ENCODE measurements at regions not wholly inside any gene's neighbourhood (a gene's known extent, or its start where the extent isn't known, plus 50 kb on each side); places are given as distances from the start of the nearest gene placed in this dataset.

GRCh38 chr9:36728651-36729520 lies 156.2 kb downstream of the MELK start:
- peak; percentile 62 for DNase-seq
- Histone ChIP-seq H3K9me3 (no peaks in the 10 kb centered on the region), H3K27me3 (no peaks in the 10 kb centered on the region), H3K4me3 (no peak overlapping the region), H3K36me3 (no peaks in the 10 kb centered on the region)

- Histone ChIP-seq H3K36me3 (no peaks in the 10 kb centered on the region), H3K9me3 (no peaks in the 10 kb centered on the region), H3K27me3 (no peaks in the 10 kb centered on the region), H3K4me3 (no peak overlapping the region)
- DNase-seq, result no peak
Observed at GRCh38 chr9:36729906-36730305, 157.2 kb downstream of the MELK start.

- Histone ChIP-seq H3K36me3 (no peaks in the 10 kb centered on the region), H3K27me3 (no peaks in the 10 kb centered on the region), H3K9me3 (no peaks in the 10 kb centered on the region), H3K4me3 (no peak overlapping the region)
- DNase-seq, result no peak
Observed at GRCh38 chr9:36730414-36730813, 157.7 kb downstream of the MELK start.

- Histone ChIP-seq H3K27me3 (no peaks in the 10 kb centered on the region), H3K9me3 (no peaks in the 10 kb centered on the region), H3K4me3 (no peak overlapping the region), H3K36me3 (no peaks in the 10 kb centered on the region)
- peak; percentile 24 for DNase-seq
Observed at GRCh38 chr9:36731068-36731956, 158.6 kb downstream of the MELK start.

- Histone ChIP-seq H3K27me3 (no peaks in the 10 kb centered on the region), H3K36me3 (no peaks in the 10 kb centered on the region), H3K9me3 (no peaks in the 10 kb centered on the region), H3K4me3 (no peak overlapping the region)
- DNase-seq, result no peak
Observed at GRCh38 chr9:36734737-36735136, 162.0 kb downstream of the MELK start.

- no peak for DNase-seq
- H3K27me3 ChIP-seq, result no peaks in the 10 kb centered on the region
- no peak overlapping the region for H3K4me3 ChIP-seq
- H3K36me3 ChIP-seq, result no peaks in the 10 kb centered on the region
- no peaks in the 10 kb centered on the region for H3K9me3 ChIP-seq
Observed at GRCh38 chr9:36736648-36737047, 164.0 kb downstream of the MELK start.

GRCh38 chr9:36738318-36738976 lies 165.8 kb downstream of the MELK start:
- DNase-seq, result peak; percentile 42
- H3K4me3 ChIP-seq, result no peak overlapping the region

GRCh38 chr9:36739373-36740116 lies 166.8 kb downstream of the MELK start:
- Histone ChIP-seq H3K9me3 (no peaks in the 10 kb centered on the region), H3K36me3 (no peaks in the 10 kb centered on the region), H3K27me3 (peaks cover 7% of the 10 kb centered on the region), H3K4me3 (no peak overlapping the region)
- DNase-seq, result no peak

More at GRCh38 chr9:36738318-36738976, 165.8 kb downstream of the MELK start:
- Histone ChIP-seq H3K27me3 (0 out of 2 replicates have a peak, but pooled peaks cover 3% of the 10 kb centered on the region), H3K9me3 (no peaks in the 10 kb centered on the region), H3K36me3 (no peaks in the 10 kb centered on the region)

GRCh38 chr9:36742264-36742663 lies 169.6 kb downstream of the MELK start:
- H3K36me3 ChIP-seq, result no peaks in the 10 kb centered on the region
- peaks cover 24% of the 10 kb centered on the region for H3K27me3 ChIP-seq
- H3K9me3 ChIP-seq, result no peaks in the 10 kb centered on the region
- no peak overlapping the region for H3K4me3 ChIP-seq
- DNase-seq, result no peak

GRCh38 chr9:36744678-36745077 lies 172.0 kb downstream of the MELK start:
- Histone ChIP-seq H3K36me3 (no peaks in the 10 kb centered on the region), H3K27me3 (peaks cover 44% of the 10 kb centered on the region)
- no peak for DNase-seq

GRCh38 chr9:36745977-36746376 lies 173.3 kb downstream of the MELK start:
- peaks cover 57% of the 10 kb centered on the region for H3K27me3 ChIP-seq
- H3K4me3 ChIP-seq, result no peak overlapping the region
- peaks cover 3% of the 10 kb centered on the region; the same call in 1 of the 2 replicates for H3K9me3 ChIP-seq
- H3K36me3 ChIP-seq, result no peaks in the 10 kb centered on the region
- DNase-seq, result no peak

More at GRCh38 chr9:36744678-36745077, 172.0 kb downstream of the MELK start:
- Histone ChIP-seq H3K9me3 (peaks cover 3% of the 10 kb centered on the region; the same call in 1 of the 2 replicates), H3K4me3 (no peak overlapping the region)

- no peaks in the 10 kb centered on the region for H3K36me3 ChIP-seq
- no peak overlapping the region for H3K4me3 ChIP-seq
- H3K9me3 ChIP-seq, result peaks cover 3% of the 10 kb centered on the region; the same call in 1 of the 2 replicates
- no peak for DNase-seq
- peaks cover 61% of the 10 kb centered on the region for H3K27me3 ChIP-seq
Observed at GRCh38 chr9:36746415-36746814, 173.7 kb downstream of the MELK start.

GRCh38 chr9:36748322-36748899 lies 175.7 kb downstream of the MELK start:
- H3K9me3 ChIP-seq, result peaks cover 3% of the 10 kb centered on the region; the same call in 1 of the 2 replicates
- no peak overlapping the region for H3K4me3 ChIP-seq
- DNase-seq, result peak; percentile 66
- no peaks in the 10 kb centered on the region for H3K36me3 ChIP-seq
- peaks cover 77% of the 10 kb centered on the region for H3K27me3 ChIP-seq

GRCh38 chr9:36749461-36749860 lies 176.8 kb downstream of the MELK start:
- H3K36me3 ChIP-seq, result no peaks in the 10 kb centered on the region
- peaks cover 3% of the 10 kb centered on the region; the same call in 1 of the 2 replicates for H3K9me3 ChIP-seq
- H3K27me3 ChIP-seq, result peaks cover 83% of the 10 kb centered on the region
- DNase-seq, result no peak
- no peak overlapping the region for H3K4me3 ChIP-seq

- H3K36me3 ChIP-seq, result no peaks in the 10 kb centered on the region
- no peak for DNase-seq
- peaks cover 3% of the 10 kb centered on the region; the same call in 1 of the 2 replicates for H3K9me3 ChIP-seq
- peaks cover 94% of the 10 kb centered on the region for H3K27me3 ChIP-seq
- no peak overlapping the region for H3K4me3 ChIP-seq
Observed at GRCh38 chr9:36750630-36751029, 177.9 kb downstream of the MELK start.

GRCh38 chr9:36755019-36755418 lies 182.3 kb downstream of the MELK start:
- Histone ChIP-seq H3K4me3 (no peak overlapping the region), H3K27me3 (peaks cover 94% of the 10 kb centered on the region), H3K36me3 (no peaks in the 10 kb centered on the region), H3K9me3 (no peaks in the 10 kb centered on the region)
- no peak for DNase-seq

All from MG63 (cell line).